ENCODE measurements at regions not wholly inside any gene's neighbourhood (a gene's known extent, or its start where the extent isn't known, plus 50 kb on each side); places are given as distances from the start of the nearest gene placed in this dataset.
"Not testable (repeated sequence)": the region's sequence is repeated elsewhere in the genome, so short reads cannot be mapped to it uniquely, and the experiment has no call there.

DNA sequence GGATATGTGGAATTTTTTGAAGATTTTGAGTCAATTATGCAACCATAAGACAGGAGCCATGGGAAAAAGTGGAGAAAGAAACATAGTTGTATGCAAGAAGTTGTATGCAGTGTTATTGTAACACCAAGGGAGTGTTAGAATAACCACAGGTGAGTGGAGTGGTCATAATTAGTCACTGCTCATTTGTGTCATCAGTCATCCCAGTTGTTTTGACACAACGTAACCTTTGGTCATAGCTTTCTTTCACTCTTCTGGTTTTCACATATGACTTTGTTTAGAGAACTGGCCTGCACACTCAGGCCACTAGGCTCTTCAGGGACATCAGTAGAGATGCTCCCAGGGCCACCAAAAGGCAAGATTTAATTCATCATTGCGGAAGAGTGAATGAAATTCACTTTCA is 158.7 kb upstream of the HMHB1 start:
- DNase-seq (ENCODE audit: low read depth, low spot score), result no peak
- in situ Hi-C loops (cut with HindIII; ENCODE audit: low pct_unique_long_range_greater_than_20kb, low sequenced_read_pairs), result no loop called here

DNA sequence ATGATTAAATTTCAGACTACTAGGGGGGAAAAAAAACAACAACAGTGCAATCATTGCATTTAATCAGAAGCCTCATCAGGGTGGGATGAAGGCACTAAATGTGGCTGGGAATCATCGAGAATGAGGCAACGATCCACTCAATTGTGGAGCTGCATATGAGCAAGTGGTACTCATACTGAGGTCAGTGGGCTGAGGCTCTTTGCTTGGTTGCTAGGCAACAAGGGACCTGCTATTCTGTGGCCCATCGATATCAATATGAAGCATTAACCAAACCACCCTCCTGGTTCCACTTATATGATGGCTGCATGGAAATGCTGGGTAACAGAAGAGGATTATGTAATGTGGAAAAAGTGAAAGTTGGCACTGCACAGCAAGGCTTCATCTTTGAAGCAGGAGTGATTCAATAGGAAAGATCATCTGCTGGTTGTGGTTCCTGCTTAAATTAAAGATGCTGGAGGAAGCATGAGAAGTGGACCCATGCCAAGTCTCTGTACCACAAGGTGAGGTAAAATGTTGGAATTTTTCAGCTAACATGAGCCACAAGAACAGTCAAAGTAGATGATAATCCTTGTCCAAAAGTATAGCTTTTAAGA is 159.8 kb upstream of the HMHB1 start:
- in situ Hi-C loops (cut with HindIII; ENCODE audit: low pct_unique_long_range_greater_than_20kb, low sequenced_read_pairs), result no loop called here

DNA sequence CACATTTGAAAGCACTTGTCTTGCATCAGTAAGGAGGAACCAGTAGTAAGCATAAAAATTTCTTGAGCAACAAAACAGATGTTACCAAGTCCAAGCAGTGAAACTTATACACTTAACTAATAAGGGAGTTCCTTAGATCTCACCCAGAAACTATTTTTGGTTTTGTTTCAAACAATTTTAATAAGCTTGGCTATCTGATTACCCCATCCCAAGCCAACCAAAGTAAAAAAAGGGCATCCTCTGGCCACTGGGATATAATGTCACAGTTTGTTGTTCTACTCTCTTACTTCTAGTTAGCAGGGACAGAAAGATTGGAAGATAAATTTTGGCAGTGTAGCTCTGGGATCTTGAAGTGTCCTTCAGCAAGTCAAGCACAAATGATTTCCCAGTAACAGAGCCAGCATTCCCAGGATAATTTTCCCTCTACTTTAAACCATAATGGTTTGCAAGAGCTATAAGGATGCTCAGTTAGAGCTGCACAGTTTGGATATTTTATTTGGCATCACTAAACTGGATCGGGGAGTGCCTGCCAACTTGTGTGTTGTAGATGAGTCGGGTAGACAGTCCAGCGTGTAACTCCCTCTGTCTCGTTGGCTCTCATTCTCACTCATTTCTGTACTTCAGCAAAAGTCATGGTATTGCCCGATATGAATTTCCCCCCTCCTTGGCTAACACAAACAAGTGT is 161.9 kb upstream of the HMHB1 start:
- in situ Hi-C loops (cut with HindIII; ENCODE audit: low pct_unique_long_range_greater_than_20kb, low sequenced_read_pairs), result no loop called here
- DNase-seq (ENCODE audit: low read depth, low spot score), result no peak

More for the DNA sequence above, 159.8 kb upstream of the HMHB1 start:
- DNase-seq (ENCODE audit: low read depth, low spot score), result no peak

DNA sequence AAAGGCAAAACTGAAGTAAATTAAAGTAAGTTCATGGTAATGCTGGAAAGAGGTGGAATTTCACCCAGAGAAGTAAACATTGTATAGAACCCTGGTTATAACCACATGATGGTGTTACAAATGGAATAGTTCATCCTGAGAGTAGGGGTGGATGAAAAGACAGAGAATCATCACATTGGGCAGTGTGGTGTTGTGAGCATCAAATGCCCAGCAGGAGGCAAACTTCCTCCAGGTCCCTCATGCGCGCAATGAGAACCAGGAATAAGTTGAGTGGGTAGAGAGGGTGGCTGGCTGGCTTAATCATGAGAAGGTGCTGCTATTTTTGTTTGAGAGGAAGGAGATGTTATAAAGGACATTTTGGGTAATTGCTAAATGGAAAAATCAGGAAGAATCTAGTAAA is 163.3 kb upstream of the HMHB1 start:
- in situ Hi-C loops (cut with HindIII; ENCODE audit: low pct_unique_long_range_greater_than_20kb, low sequenced_read_pairs), result no loop called here

DNA sequence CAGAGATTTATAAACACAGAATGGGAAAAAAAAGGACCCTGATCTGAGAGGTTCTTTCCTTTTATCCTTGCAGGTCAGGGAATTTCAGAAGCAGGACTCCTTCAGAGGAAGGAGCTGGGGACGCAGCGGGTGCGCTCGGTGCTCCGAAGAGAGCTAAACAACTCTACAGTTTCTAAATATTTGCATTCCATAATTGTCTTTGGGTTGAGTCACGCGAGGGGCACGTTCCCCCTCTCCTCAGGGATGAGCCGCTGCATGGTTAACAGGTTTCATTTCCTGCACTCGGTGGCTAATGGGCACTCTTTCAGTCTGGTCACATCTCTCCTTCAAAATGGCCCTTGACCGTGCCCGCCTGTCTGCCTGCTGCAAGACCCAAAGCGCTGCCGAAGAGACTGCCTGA is 165.0 kb upstream of the HMHB1 start:
- in situ Hi-C loops (cut with HindIII; ENCODE audit: low pct_unique_long_range_greater_than_20kb, low sequenced_read_pairs), result no loop called here
- no peak for DNase-seq (ENCODE audit: low read depth, low spot score)

More for the DNA sequence above, 163.3 kb upstream of the HMHB1 start:
- DNase-seq (ENCODE audit: low read depth, low spot score), result peak; percentile 61

DNA sequence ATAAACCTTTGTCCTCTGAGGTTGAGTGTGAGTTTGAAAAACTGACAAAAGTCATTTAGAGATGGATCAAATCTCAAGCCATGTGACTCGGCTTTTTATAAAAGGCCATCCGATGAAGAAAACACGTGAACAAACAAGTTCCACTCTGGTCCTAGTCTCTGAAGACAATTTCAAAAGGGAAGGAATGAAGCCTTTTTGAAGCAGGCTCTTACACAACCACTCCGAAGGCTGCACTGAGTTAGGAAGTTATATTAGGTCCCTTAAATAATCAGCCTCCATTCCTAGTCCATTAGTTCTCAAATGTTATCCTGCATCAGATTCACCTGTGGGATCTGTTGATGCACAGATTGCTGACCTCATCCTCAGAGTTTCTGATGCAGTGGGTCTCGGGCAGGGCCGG is 166.6 kb upstream of the HMHB1 start:
- DNase-seq (ENCODE audit: low read depth, low spot score), result no peak
- in situ Hi-C loops (cut with HindIII; ENCODE audit: low pct_unique_long_range_greater_than_20kb, low sequenced_read_pairs), result no loop called here

DNA sequence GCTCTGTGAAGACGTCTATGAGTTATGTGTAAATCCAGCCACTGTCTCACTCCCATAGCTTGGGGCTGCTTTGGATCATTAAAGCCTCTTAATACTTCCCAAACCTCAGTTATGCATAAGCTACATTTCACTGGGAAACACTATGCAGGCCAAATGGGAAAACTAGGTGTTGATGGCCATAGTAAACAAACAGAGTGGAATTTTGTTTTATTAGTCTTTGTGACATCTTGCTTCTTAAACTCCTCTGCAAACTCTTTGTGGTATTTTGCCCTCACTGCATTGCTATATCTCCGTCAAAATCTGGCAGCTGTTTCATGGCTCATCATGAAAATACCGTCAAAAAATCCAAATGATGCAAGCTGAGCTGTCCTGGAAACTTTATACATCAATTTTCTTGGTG is 167.2 kb upstream of the HMHB1 start:
- in situ Hi-C loops (cut with HindIII; ENCODE audit: low pct_unique_long_range_greater_than_20kb, low sequenced_read_pairs), result no loop called here
- no peak for DNase-seq (ENCODE audit: low read depth, low spot score)

DNA sequence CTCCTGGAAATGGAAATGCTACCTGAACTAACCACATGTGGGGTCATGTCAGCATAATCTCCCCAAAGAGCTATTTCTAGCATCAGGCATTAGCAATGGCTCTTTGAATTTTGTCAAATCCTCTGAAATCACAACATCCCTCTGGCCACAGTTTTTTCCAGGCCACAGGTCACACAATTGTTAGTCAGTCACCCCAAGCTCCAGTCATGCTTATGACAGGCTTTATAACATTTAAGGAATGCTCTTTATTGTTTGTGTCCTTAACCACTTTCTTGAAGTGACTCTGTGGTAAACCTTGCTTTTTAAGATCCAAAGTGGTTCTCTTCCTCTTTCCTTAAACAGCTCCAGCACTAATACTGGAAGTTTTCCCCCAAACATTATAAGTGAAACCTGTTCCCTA is 169.2 kb upstream of the HMHB1 start:
- no peak for DNase-seq (ENCODE audit: low read depth, low spot score)
- in situ Hi-C loops (cut with HindIII; ENCODE audit: low pct_unique_long_range_greater_than_20kb, low sequenced_read_pairs), result no loop called here

DNA sequence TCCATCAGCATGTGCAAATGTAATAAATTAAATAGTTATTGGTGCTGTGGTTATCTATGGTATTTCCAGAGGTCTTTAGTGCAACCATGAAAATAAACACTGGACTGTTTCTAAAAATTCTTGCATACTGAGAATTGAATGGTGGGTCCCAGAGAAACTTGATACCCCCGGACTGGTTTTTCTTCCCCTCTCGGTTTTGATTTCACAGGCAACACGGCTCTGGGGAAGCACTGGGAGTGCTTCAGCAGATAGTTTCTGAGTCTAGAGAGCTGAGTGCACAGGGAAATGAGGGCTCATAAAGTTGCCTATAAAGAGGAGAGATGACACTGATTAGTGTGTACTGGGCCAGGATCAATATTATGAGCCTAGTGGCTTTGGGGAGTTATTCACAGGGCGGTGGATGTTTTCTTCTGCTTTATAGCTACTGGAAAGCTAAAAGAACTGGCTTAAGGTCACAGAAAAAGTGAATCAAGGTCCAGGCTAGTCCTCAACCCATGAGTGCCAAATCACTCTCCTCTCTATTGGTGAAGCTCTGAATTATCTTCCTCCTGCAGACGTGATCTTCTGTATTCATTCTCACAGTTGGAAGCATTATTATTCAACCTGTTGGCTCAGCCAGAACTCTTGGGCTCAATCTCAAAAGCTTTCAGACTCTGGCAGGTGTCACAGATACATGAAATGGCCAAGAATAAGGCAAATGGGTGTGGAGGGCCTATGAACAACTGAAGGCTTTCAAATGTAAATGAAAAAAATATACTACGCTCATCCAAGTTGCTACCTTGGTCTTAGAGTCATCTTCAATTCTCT is 170.2 kb upstream of the HMHB1 start:
- no peak for DNase-seq (ENCODE audit: low read depth, low spot score)
- in situ Hi-C loops (cut with HindIII; ENCODE audit: low pct_unique_long_range_greater_than_20kb, low sequenced_read_pairs), result no loop called here

DNA sequence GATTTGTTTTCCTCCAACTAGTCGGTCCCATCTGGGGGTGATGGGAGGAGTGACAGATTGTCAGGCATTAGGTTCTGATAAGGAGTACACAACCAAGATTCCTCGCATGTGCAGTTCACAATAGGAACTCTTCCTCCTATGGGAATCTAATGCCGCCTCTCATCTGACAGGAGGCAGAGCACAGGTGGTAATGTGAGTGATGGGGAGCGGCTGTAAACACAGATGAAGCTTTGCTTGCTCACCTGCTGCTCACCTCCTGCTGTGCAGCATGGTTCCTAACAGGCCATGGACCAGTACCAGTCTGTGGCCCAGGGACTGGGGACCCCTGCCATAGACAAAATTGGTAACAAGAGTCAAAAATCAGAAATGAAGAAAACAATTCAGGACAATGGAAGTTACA is 173.3 kb upstream of the HMHB1 start:
- in situ Hi-C loops (cut with HindIII; ENCODE audit: low pct_unique_long_range_greater_than_20kb, low sequenced_read_pairs), result no loop called here
- no peak for DNase-seq (ENCODE audit: low read depth, low spot score)

DNA sequence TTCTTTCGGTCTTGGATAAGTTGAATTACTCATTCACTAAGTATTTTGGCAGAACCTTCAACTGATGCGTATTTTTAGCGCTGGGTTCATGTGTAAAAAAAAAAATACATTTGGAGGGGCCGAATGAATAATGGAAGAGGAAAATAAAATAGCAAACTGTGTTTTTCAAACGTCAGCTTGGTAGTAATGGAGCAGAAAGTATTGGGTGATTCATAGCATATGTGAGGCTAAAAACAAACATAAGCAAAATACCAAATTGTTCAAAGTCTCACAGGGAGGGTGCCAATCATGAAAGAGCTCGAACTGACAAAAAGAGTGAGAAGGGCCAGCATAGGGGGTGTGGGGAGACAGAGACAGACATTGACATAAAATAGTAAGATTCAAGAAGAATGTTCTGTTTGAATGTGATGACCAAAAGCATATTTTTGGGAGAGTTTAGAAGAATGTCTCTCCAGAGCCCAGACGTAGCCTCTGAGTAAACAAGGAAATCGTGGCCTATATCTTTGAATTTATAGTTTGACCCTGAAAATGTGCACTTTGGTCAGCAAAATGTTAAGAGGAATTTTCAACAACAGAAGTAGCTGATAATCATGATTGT is 174.9 kb upstream of the HMHB1 start:
- in situ Hi-C loops (cut with HindIII; ENCODE audit: low pct_unique_long_range_greater_than_20kb, low sequenced_read_pairs), result no loop called here
- no peak for DNase-seq (ENCODE audit: low read depth, low spot score)

DNA sequence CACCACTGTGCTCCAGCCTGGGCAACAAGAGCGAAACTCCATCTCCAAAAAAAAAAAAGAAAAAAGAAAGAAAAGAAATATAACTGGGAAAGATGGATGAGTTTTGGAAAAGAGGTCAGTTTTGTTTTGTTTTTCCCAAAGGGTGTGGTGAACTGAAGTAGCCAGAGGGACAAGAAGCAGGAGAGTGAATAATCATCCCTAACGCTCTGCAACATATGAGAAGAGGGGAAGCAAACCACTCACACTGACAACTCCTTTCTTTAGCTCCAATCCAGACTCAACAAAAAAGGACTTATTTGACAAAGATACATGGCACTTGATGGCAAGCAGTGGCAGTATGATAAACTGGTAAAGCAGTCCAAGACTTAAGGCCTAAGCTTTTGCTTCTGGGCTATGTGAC is 176.1 kb upstream of the HMHB1 start:
- in situ Hi-C loops (cut with HindIII; ENCODE audit: low pct_unique_long_range_greater_than_20kb, low sequenced_read_pairs), result no loop called here
- DNase-seq (ENCODE audit: low read depth, low spot score), result no peak

DNA sequence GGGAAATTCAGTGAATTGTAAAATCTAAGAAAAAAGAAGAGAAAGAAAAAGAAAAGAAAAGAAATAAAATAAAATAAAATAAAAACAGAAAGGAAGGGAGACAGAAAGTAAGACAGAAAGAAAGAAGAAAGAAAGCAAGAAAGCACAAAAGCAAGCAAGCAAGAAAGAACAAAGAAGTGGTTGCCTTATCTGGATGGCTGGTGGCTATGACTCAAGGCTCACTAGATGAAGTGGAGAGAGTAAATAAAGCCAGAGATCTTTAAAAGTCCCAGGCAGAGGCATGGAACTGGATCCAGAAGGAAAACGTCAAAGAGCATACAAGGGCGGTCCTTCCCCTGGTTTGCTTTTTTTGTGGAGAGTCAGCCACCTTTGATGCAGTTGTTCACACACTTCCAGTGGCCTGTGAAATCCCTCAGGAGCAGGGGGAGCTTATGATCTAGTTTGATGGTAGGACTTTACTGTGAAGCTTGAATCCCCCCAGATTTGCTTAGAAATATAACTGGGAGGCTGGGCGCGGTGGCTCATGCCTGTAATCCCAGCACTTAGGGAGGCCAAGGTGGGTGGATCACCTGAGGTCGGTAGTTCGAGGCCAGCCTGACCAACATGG is 176.7 kb upstream of the HMHB1 start:
- no peak for DNase-seq (ENCODE audit: low read depth, low spot score)
- in situ Hi-C loops (cut with HindIII; ENCODE audit: low pct_unique_long_range_greater_than_20kb, low sequenced_read_pairs), result no loop called here

DNA sequence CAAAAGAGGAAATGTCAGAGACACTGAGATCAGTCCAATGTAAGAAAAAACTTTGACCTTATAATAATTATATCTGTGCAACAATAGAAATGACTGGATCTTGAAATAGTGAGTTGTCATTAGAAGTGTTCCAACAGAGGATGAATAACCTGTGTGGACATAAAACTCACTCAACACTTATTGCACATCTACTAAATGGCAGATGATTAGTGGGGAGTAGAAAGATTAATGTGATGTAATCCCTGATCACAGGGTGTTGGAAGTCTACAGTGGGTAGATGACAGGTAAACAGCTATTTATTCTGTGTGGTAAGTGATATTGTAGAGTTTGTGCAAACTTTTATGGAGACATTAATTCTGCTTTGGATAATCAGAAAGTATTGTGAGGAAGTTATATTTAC is 177.3 kb upstream of the HMHB1 start:
- in situ Hi-C loops (cut with HindIII; ENCODE audit: low pct_unique_long_range_greater_than_20kb, low sequenced_read_pairs), result no loop called here
- DNase-seq (ENCODE audit: low read depth, low spot score), result no peak

DNA sequence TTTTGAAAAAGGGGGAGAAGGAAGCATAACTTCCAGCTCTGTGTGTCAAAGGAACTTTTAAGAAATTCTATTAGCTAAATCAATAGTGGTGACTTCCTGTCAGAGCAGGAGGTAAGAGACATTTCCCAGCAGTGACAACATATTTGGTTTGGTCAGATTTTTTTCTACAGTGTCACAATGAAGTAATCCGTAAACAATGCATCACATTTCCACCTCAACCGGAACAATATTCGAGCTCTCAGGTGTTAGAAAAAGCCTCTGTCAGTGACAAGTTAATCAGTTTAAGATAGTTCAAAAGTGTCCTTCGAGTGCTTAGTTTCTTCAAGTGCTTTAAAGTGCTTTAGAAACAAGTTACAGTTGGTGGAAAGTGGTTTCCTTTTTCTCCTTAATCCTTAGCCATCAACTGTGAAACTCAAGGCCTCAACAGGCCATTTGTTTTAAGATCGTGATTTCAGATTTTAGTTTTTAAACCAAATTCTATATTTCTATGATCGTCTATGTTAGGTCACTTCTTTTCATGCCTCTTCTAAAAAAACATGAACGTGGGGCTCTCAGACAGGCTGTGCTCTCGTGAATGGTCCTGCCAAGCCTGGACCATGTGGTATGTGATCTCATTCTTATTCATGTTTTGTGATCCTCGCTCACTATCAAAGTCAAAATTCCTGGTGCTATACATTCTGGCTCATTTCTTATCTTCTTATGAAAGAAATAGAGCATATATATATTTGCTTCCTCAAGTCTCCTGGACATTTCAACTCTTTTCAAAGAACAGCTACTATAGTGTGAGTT is 181.9 kb upstream of the HMHB1 start:
- in situ Hi-C loops (cut with HindIII; ENCODE audit: low pct_unique_long_range_greater_than_20kb, low sequenced_read_pairs), result no loop called here
- no peak for DNase-seq (ENCODE audit: low read depth, low spot score)

DNA sequence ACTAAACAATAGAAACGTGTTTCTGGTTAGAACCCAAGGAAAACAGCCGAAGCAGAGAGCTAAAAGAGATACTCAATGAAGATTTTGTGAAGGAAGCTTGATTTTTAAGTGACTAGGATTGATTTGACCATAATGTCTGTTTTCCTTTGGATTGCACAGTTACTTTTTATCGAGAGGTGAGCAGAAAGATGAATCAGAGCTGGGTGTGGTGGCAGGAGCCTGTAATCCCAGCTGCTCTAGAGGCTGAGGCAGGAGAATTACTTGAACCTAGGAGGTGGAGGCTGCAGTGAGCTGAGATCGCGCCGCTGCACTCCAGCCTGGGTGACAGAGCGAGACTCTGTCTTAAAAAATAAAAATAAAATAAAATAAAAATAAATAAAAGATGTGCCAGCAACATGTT is 186.9 kb upstream of the HMHB1 start:
- in situ Hi-C loops (cut with HindIII; ENCODE audit: low pct_unique_long_range_greater_than_20kb, low sequenced_read_pairs); DNase-seq (ENCODE audit: low read depth, low spot score): not testable (repeated sequence)

DNA sequence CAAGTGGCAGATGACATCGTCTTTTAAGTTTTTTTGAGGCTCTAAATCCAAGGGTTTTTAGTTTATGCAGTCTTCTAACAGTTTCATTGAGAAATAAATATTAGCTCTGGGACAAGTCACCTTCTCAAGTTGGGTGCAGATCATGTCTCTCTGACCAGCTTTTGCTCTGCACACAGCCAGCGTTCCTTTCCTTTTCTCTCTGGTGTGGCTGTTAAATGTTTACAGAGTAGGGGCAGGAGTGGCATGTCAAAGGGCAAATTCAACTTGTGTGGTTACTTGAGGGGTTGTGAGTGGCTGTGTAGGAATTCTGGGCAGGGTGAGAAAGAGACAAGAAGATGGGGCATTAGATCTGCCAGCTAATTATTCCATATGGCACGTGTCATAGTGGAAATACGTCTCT is 187.5 kb upstream of the HMHB1 start:
- in situ Hi-C loops (cut with HindIII; ENCODE audit: low pct_unique_long_range_greater_than_20kb, low sequenced_read_pairs), result no loop called here
- DNase-seq (ENCODE audit: low read depth, low spot score), result no peak

All from SK-MEL-5 (cell line).